ENCODE measurements at regions not wholly inside any gene's neighbourhood (a gene's known extent, or its start where the extent isn't known, plus 50 kb on each side); places are given as distances from the start of the nearest gene placed in this dataset.

- no peaks in the 10 kb centered on the region for H3K36me3 ChIP-seq
- H3K4me3 ChIP-seq, result no peak overlapping the region
- peak in 1 of 2 donors; percentile 16 for DNase-seq
- H3K27ac ChIP-seq, result no peak overlapping the region
- no peak for TF ChIP-seq POLR2AphosphoS5 (IDR thresholded peaks at IDR 0.05)
- TF ChIP-seq EP300 (IDR thresholded peaks at IDR 0.05), result no peak
- no peak for TF ChIP-seq POLR2A (IDR thresholded peaks at IDR 0.05)
- no peak for TF ChIP-seq CTCF (IDR thresholded peaks at IDR 0.05)
- H3K9me3 ChIP-seq, result no peaks in the 10 kb centered on the region
- intact Hi-C loops (cut with DNase I; ENCODE audit: low total_unique reads), result no loop called here
- peaks cover 0 to 8% (median 0%) of the 10 kb centered on the region in 4 donors for H3K4me1 ChIP-seq
- 56 to 67% (median 63%) methylated on average over 6 of the region's 6 CpGs for WGBS, 5 donors
- no peaks in the 10 kb centered on the region for H3K27me3 ChIP-seq
Observed at GRCh38 chr6:14763139-14763538, 482.7 kb upstream of the JARID2 start.

GRCh38 chr6:14763616-14764015 is 482.3 kb upstream of the JARID2 start:
- Histone ChIP-seq H3K4me3 (no peak overlapping the region), H3K9me3 (no peaks in the 10 kb centered on the region), H3K27me3 (no peaks in the 10 kb centered on the region), H3K4me1 (peaks cover 0 to 8% (median 0%) of the 10 kb centered on the region in 4 donors), H3K36me3 (no peaks in the 10 kb centered on the region), H3K27ac (no peak overlapping the region)
- no peak for TF ChIP-seq POLR2A (IDR thresholded peaks at IDR 0.05)
- TF ChIP-seq EP300 (IDR thresholded peaks at IDR 0.05), result no peak
- TF ChIP-seq POLR2AphosphoS5 (IDR thresholded peaks at IDR 0.05), result no peak
- no peak for TF ChIP-seq CTCF (IDR thresholded peaks at IDR 0.05)
- WGBS, 5 donors, result 72 to 80% (median 78%) methylated on average over 1 of the region's 1 CpG
- intact Hi-C loops (cut with DNase I; ENCODE audit: low total_unique reads), result no loop called here
- no peak for DNase-seq

DNA sequence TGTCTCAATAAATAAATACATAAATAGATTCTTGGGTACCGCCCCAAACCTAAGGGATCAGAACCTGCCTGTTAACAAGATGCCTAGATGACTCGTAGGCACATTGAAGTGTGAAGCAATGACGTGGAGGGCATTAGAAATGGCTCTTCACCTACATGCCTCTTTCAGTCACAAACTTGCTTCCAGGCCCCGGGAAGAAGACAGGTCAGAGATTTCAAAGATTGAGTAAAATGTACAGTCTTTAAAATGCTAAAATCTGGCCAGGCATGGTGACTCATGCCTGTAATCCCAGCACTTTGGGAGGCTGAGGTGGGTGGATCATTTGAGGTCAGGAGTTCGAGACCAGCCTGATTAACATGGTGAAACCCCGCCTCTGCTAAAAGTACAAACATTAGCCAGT is 480.8 kb upstream of the JARID2 start:
- no peak for DNase-seq
- Histone ChIP-seq H3K4me3 (no peak overlapping the region), H3K9me3 (no peaks in the 10 kb centered on the region), H3K27ac (no peak overlapping the region), H3K27me3 (no peaks in the 10 kb centered on the region), H3K4me1 (peaks cover 0 to 8% (median 0%) of the 10 kb centered on the region in 4 donors), H3K36me3 (no peaks in the 10 kb centered on the region)
- intact Hi-C loops (cut with DNase I; ENCODE audit: low total_unique reads), result no loop called here
- 87 to 93% (median 93%) methylated on average over 6 of the region's 6 CpGs for WGBS, 5 donors
- no peak for TF ChIP-seq POLR2A (IDR thresholded peaks at IDR 0.05)
- TF ChIP-seq POLR2AphosphoS5 (IDR thresholded peaks at IDR 0.05), result no peak
- TF ChIP-seq EP300 (IDR thresholded peaks at IDR 0.05), result no peak
- no peak for TF ChIP-seq CTCF (IDR thresholded peaks at IDR 0.05)

DNA sequence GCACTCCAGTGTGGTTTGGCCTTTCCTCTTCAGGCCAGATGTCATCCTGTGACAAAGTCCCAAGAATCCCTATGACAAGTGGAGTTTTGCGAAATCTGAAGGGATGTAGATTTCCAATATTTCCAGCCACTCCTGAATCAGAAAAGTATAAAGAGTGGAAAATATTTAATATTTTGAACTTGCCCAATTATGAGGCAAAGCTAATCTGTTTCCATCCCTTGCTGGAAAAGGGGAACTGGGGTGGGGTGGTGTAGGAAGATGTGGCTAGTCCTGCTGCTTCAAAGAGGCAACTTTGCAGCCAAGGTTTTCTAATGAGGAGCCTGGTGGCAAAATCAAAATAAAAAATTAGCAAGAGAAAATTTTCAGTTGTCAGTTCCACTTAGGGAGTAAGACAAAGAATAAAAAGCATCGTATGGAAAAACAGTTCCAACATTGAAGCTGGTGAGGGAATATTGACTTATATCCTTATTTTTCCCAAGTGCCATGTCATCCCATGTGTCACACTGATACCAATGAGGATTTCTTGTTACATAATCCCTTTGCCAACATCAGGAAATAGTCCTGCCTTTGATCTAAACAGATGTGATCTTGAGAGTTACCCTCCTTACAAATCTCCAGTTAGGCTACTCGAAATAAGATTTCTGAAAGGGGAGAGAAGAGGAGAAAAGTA is 480.0 kb upstream of the JARID2 start:
- Histone ChIP-seq H3K4me1 (peaks cover 0 to 8% (median 1%) of the 10 kb centered on the region in 4 donors), H3K27me3 (no peaks in the 10 kb centered on the region), H3K4me3 (no peak overlapping the region), H3K36me3 (no peaks in the 10 kb centered on the region), H3K9me3 (no peaks in the 10 kb centered on the region), H3K27ac (no peak overlapping the region)
- TF ChIP-seq POLR2A (IDR thresholded peaks at IDR 0.05), result no peak
- no peak for TF ChIP-seq CTCF (IDR thresholded peaks at IDR 0.05)
- TF ChIP-seq POLR2AphosphoS5 (IDR thresholded peaks at IDR 0.05), result no peak
- TF ChIP-seq EP300 (IDR thresholded peaks at IDR 0.05), result no peak
- WGBS, 5 donors, result 79 to 92% (median 87%) methylated on average over 3 of the region's 3 CpGs
- intact Hi-C loops (cut with DNase I; ENCODE audit: low total_unique reads), result no loop called here
- DNase-seq, result no peak
